NCI-H460 (cell line): ENCODE measurements at regions not wholly inside any gene's neighbourhood (a gene's known extent, or its start where the extent isn't known, plus 50 kb on each side); places are given as distances from the start of the nearest gene placed in this dataset.
A peak's percentile ranks its signal among the peaks of the same experiment; 100 is the strongest.
"Not testable (repeated sequence)": the region's sequence is repeated elsewhere in the genome, so short reads cannot be mapped to it uniquely, and the experiment has no call there.

ENCODE experiments used
- DNase-seq: peaks from one replicate; pipeline ENCODE4 v3.0.0-alpha.2; 2016; ENCODE audit warnings: low read depth; ENCODE audit errors: extremely low read depth

DNA sequence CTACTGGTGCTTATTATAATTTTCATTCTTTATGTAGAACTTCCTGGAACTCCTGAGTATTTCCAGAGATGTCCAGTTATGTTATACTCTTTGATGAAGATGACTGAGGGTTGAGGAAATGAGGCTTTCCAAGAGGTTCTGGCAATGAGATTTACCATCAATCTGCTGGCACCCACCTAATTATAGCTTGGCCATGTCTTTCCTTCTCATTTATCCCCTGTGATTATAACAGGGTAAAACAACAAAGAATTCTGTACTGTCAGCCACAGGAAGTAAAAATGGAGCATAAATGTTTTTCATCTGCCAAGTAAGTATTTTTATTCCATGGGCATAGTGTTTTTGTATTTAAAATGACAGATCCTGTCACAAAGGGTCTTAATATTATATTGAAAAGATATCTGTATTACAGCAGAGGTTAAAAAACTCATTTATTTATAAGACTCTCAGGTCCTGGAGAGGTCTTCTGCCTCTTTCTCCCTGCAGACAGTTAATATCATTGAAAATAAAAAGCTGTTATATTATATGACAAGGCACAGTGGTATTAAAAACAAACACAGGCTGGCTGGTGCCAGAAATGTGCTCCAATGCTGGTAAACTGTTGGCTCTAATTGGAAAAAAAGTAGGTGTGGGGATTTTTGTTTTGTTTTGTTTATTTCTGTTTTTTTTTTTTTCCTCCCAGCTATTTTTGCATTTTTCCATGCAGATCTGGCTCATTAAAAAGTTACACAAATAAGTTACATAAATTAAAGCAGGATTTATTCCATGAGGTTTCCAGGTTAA is 1764.1 kb upstream of the CELF4 start:
- DNase-seq: no peak

DNA sequence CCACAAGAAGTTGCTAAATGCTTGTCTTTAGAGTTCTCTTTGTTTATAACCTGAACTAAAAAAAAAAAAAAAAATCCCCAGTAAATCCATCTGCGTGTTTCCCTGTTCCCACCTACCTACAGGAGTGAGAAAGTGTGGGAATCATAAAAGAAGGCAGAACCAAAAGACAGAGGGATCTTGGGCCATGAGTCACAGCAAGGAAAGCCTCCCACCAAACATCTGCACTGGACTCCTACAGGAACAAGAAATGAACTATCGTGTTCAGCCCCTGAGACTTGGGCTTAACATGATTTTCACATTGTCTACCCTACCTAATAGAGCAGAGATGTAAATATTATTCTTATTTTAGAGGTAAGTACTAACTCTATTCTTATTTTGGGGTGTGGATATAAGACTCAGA is 1761.2 kb upstream of the CELF4 start:
- no peak for DNase-seq

DNA sequence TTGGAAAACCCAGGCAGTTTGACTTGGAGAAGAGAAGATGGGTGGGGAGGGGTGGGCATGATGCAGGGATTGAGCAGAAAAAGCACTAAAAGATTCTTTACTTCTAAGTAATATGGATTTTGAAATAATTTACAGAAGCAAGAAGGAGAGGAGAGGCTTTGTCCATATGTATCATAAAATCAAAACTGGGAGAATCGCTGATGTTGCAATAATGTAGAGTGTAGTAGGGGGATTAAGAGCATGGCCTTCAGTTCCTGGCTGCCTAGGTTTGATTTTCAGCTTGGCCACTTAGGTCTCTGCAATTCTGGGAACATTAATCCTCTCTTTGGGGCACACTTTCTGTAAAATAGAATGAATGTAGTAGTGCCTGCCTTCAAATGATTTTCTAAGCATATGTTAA is 1760.4 kb upstream of the CELF4 start:
- DNase-seq: no peak

DNA sequence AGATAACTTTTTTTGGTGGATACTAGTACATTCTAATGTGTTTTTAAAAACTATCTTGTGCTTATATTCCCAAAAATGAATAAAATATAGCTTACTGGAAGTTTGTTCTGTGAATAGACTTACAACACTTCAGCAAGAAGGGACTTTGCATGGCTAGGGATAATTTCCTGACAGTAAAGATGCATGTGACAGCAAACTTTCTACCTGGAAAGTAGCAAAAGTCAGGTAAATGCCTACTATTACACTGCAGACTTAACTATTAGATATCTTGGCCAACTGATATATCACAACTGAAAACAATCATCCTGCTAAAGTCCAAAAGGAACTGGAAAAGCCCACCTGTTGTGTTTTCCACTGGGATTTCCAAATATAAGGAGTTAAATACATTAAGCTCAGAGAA is 1753.5 kb upstream of the CELF4 start:
- no peak for DNase-seq

DNA sequence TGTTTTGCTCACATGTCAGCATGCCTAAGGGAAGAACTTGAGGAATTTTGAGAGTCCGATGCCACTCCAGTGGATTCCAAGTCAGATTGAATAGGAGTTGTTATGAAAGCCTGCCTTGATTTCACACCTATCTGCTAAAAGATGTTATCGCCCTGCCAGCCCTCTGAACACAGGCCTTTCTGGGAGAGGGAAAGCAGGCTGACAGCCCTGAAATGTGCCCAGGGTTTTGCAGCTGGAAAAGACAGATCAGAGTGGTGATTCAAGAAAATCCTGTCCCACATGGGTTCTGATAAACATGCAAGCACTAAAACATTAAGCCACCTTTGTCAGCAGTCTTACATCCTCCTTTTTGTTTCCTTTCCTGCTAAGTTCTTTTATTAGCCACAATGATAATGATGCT is 1752.9 kb upstream of the CELF4 start:
- peak; percentile 57 for DNase-seq

DNA sequence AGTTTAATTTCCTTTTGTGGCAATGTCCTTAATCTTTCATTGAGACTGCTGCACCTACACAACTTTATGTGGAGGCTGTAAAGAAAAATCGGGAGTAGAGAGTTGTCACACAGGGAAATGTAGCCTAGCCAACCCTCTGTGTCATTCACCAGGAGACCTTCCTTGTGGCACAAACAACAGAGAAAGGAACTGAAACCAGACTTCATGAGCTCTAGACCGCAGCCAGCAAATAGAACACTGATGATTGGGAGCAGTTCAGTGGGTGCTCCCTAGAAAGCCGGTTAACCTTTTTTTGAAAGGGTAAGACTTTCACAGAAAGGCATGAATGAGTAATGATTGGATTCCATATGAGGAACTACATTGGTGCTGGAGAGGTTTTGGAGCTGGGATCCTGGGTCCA is 1752.4 kb upstream of the CELF4 start:
- DNase-seq: no peak

DNA sequence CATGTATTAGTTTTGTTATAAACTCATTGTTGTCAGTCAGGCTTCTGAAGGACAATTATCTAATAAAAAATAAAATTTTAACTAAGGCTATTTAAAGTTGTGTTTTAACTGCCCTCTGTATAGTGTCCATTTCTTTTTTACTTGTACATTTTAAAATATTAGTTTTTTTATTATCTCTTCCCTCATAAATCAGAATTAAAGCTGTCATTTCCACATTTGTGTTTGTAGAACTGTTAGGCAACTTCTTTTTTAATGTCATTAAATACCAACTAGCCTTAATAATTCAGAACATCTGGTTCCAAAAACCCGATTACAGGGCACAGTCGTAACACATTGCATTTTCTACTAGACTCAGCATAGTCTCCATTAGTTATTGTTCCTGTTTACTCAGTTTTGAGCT is 1749.0 kb upstream of the CELF4 start:
- no peak for DNase-seq

DNA sequence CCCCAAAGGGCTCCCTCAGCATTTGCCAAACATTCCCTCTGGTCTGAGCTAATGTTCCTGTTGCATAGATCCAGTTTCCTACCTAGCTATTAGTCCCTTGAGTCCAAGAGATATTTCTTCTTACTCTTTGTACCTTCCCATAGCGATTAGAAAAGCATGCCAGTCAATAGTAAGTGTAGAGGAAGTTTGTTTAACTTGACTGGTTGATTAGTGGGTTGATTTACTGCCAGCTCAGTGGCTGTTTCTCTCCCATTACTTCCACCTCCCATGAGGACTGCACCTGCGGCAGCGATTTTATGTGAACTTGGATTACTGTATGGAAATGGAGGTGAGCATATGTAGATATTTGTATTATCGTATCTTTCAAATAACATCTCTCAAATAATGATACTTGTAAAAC is 1748.4 kb upstream of the CELF4 start:
- DNase-seq: no peak

DNA sequence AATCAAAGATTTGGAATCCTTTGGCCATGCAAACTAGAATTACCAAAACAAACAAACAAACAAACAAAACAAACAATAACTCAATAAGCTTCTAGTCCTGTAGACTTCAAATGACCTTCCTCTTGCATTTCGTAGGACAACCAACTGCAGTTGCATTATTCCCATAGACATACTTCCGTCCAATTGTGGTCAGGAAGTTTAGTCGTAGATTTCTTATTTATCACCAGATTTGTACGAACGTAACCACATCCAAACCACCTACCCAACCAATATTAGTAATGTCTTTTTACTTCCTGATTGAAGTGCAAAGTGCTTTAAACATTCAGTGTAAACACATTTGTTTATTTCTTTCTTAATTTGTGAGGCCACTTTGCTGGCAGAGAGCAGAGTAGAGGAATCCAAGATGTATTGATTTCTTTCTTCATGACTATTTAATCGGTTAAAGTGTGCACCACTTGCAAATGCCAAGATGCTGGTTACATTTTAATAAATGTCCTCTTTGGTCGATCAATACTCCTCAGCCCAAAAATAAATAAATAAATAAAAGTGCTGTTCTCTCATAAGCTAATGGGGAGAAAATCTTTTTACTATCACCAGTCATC is 1745.6 kb upstream of the CELF4 start:
- DNase-seq: no peak

DNA sequence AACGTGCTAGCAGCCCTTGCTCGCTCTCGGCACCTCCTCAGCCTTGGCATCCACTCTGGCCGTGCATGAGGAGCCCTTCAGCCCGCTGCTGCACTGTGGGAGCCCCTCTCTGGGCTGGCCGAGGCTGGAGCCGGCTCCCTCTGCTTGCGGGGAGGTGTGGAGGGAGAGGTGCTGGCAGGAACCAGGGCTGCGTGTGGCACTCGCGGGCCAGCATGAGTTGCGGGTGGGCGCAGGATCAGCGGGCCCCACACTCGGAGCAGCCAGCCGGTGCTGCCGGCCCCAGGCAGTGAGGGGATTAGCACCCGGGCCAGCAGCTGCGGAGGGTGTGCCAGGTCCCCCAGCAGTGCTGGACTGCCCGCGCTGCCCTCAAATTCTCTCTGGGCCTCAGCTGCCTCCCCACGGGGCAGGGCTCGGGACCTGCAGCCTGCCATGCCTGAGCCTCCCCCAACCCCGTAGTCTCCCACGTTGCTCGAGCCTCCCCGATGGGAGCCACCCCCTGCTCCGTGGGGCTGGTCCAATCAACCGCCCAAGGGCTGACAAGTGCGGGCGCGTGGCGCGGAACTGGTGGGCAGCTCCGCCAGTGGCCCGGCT is 1743.4 kb upstream of the CELF4 start:
- DNase-seq: not testable (repeated sequence)

DNA sequence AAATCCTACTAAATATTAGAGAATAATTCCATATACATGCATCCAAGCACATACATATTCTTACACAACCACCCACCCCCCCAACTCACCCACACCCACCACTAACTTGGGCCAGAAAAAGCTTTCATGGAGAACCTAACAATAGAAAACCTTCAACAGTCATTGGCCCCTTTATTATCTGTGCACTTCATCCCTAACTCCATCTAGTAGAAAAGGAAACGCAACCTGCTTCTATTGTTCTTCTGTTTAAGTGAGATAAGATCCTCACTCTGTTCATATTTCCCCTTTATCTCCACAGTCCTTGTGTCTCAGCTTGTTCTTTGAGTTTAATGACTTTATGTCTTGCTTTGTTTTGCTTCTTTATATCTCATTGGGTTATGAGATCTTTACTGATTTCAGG is 1740.2 kb upstream of the CELF4 start:
- no peak for DNase-seq

DNA sequence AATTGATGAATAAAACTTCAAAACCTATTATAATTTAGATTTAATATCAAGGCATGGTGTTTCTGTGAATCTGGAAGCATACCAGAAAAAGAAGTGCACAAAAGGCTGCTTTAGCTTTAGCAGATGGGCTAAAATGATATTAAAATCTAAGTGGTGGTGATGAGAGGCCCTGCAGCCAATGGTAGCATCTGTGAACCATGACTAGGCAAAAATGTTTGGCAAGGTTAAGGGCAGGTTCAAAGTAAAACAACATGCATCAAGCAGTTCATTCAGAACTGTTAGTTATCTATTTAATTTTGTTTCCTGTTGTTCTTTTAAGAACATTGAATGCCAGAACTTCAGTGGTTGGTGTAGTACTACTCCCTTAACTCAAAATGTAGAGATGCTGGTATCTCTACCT is 1736.9 kb upstream of the CELF4 start:
- DNase-seq: no peak

DNA sequence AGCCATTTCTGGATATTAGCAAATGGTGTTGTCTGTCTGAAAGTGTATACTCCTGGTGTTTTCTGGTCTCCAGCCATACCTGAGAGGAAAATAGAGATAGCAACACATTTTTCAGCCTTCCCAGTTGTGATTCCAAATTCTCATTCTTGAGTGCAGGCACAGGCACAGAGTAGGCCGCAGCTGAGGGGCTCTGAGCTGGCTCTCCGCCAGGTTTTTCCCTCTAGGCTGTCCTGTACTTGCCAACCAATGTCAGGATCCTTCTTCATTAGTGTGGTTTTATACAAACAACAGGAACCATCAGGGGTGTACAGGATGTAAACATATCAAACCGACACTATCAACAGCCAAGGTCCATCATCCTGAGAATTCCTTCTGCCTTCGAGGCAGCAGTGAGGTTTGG is 1733.6 kb upstream of the CELF4 start:
- no peak for DNase-seq

DNA sequence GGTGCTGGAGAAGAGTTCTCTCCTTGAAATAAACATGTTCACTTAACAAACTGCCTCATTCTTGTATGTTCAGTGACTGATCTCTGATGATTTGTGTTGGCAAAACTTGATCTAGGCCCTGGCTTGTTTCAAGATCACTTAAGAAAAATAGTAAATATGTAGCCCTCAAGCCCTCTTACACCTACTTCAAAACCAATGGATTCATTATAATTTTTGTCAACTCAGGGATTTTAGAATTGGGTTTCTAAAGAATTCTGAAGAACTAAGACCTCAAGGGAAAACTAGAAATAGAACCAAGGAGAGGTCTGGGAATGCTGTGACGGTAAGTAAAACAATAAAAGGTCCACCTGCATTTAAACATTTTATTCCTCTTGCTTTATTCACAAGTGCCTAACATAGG is 1731.6 kb upstream of the CELF4 start:
- DNase-seq: no peak

DNA sequence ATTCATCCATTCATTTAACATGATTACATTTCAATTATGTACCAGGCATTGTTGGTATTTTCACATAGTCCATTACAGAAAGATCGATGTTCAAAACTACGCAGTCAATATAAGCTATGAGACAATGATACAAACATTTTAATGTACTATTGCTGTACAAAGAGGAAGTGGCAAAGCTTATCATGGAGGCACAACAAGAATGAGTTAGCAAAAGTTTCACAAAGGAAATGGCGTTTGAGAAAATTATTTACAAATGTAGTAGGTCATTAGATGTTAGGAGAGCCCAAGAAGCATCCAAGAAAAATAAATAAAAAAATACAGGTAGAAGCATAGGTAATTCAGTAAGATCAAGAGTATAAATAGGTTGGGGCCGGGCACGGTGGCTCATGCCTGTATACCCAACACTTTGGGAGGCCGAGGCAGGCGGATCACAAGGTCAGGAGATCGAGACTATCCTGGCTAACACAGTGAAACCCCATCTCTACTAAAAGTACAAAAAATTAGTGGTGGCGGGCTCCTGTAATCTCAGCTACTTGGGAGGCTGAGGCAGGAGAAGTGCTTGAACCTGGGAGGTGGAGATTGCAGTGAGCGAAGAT is 1730.8 kb upstream of the CELF4 start:
- DNase-seq: no peak

DNA sequence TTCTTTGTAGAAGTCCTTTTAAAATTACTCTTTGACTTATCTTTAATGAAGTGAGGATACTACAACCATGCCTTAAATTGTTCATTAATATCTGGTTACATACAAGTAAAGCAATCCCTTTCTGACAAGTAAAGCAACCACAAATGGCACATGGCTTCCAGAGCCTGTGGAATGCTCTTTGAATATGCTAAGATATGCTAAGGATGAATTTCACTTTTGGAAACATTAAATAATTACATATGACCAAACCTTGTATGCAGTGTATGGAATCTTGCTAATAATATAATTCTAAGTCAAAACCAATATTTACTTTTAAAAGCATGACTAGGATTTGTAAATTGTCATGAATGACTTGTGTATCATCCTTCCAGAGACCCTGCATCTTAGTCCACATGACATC is 1711.2 kb upstream of the CELF4 start:
- no peak for DNase-seq

DNA sequence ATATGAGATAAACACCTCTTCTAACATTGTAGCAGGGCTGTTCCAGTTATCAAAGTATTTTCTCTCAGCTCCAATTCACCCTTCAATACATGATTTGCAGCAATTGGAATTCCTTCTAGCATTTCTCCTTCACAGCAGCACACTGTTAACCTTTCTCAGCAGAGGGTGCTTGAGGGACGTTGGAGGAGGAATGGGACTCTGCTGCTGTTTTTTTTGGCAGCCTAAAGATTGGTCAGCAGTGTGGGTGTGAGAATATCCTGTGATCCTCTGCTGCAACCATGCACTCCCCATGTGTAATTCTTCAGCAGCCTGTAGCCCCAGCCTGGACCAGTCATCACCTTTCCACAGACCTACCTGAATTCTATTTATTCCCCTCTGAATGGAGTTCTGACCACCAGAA is 1708.9 kb upstream of the CELF4 start:
- no peak for DNase-seq

DNA sequence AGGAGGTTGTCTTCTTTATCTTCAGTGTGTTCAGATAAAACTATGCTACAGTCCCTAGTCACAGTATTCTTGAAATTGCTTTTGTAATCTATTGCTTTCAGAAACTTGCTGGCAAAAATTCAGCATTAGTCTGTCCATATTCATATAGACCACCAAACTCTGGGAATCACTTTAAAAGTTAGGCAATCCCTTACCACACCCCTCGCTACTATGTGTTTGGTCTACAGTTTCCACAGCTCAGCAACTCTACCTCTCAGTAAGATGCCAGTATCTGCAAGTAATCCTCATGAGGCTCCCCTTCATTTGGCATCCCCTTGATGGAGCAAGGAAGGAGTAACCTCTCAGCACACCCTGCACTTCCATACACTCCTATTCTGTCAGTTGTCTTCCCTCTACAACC is 1706.6 kb upstream of the CELF4 start:
- DNase-seq: no peak

DNA sequence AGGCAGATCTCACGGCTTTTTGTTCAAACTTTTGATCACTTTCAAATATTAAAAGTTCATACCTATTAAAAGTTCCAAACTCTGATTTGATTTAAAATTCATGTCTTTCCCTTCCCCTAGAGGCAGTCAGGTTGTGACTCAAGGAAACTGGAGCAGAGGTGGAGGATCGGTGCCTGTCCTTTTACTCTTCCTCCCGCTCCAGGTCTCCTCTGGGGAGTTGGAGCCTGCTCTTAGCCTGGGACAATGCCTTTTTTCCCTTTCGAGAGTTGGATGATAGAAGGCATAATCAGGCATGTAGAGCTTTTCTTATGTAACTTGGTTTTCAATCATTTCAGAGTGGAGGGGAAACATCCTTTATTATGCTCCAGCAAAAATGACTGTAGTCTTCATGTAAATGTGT is 1706.1 kb upstream of the CELF4 start:
- no peak for DNase-seq

DNA sequence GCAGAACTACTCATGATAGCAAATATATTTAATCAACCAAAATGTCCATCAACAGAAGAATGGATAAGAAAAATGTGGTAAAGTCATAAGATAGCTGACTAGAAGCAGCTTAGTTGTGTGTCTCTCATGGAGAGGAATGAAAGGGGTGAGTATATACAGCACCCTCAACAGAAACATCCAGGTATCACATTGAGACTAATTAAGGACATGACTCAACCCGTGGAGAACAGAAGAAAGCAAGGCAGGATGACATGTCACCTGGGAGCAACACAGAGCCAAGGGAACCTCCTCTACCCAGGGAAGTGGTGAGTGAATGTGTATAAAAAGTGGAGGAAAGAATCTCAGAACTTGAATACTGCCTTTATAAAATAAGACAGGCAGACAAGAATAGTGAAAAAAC is 1695.0 kb upstream of the CELF4 start:
- DNase-seq: no peak

DNA sequence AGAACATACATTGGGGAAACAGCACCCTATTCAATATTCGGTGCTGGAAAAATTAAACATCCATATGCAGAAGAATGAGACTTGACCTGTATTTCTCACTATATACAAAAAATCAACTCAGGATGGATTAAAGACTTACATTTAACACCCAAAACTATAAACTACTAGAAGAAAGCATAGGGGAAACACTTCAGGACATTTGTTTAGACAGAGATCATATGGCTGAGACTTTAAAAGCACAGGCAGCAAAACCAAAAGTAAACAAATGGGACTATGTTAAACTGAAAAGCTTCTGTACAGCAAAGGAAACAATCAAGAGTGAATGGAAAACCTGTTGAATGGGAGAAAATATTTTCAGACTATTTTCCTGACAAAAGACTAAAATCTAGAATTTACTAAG is 1694.1 kb upstream of the CELF4 start:
- DNase-seq: no peak

DNA sequence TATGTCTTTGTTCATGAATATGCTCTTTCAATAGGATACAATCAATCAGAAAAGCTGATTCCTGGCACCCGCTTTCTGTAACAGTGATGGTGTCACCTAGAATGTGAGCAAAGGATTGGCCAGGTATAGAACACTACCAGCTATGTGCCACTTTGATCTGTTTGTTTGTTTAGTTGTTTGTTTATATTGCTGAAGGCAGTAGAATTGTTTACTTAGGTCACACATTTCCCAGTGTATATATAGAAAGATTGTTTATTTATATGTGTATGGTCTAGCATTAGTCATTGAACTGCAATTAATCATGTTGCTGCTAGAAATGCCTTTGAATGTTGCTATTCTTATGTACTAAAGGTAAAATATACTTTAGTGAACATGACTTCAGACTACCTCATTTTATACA is 1678.6 kb upstream of the CELF4 start:
- no peak for DNase-seq
